H9 (cell line): ENCODE measurements at regions not wholly inside any gene's neighbourhood (a gene's known extent, or its start where the extent isn't known, plus 50 kb on each side); places are given as distances from the start of the nearest gene placed in this dataset.

Experiments
- DNase-seq: peaks from one replicate; pipeline ENCODE4 v3.0.0-alpha.2; 2017
- H2AFZ ChIP-seq: one replicate; pipeline ENCODE4 v1.6.1; 2013; ENCODE audit warnings: mild to moderate bottlenecking, low read length, control low read depth, moderate library complexity
- H2AK5ac ChIP-seq: 2 replicates; pipeline ENCODE4 v1.6.1; 2013; ENCODE audit warnings: low read length, control low read depth, mixed read lengths; ENCODE audit not compliant: insufficient read length
- H2BK120ac ChIP-seq: one replicate; pipeline ENCODE4 v1.6.1; 2013; ENCODE audit warnings: low read depth, mild to moderate bottlenecking, low read length, control low read depth, inconsistent platforms; ENCODE audit not compliant: poor library complexity, severe bottlenecking
- H2BK12ac ChIP-seq: 2 replicates; pipeline ENCODE4 v1.6.1; 2013; ENCODE audit warnings: low read length, control low read depth, mixed read lengths, low read depth; ENCODE audit not compliant: insufficient read length
- H2BK15ac ChIP-seq: 2 replicates; pipeline ENCODE4 v1.6.1; 2013; ENCODE audit warnings: low read depth, low read length, control low read depth
- H2BK20ac ChIP-seq: one replicate; pipeline ENCODE4 v1.6.1; 2013; ENCODE audit warnings: low read depth, mild to moderate bottlenecking, low read length, control low read depth, inconsistent platforms; ENCODE audit not compliant: poor library complexity, severe bottlenecking
- H2BK5ac ChIP-seq: 2 replicates; pipeline ENCODE4 v1.6.1; 2013; ENCODE audit warnings: low read length, control low read depth, mixed read lengths; ENCODE audit not compliant: insufficient read length
- H3K14ac ChIP-seq: 2 replicates; pipeline ENCODE4 v1.6.1; 2013; ENCODE audit warnings: low read length, control low read depth; ENCODE audit not compliant: insufficient read depth
- H3K18ac ChIP-seq: 2 replicates; pipeline ENCODE4 v1.6.1; 2013; ENCODE audit warnings: low read depth, mild to moderate bottlenecking, mixed read lengths, low read length, control low read depth; ENCODE audit not compliant: insufficient read length
- H3K23ac ChIP-seq: 2 replicates; pipeline ENCODE4 v1.6.1; 2013; ENCODE audit warnings: low read length, control low read depth, mixed read lengths, low read depth; ENCODE audit not compliant: insufficient read length
- H3K23me2 ChIP-seq: 2 replicates; pipeline ENCODE4 v1.6.1; 2013; ENCODE audit warnings: low read depth, mild to moderate bottlenecking, mixed read lengths, low read length, control low read depth; ENCODE audit not compliant: insufficient read length, poor library complexity, severe bottlenecking
- H3K27ac ChIP-seq: 2 replicates; pipeline ENCODE4 v1.5.1; 2013; ENCODE audit warnings: low read length, control low read depth, mixed read lengths, low read depth; ENCODE audit not compliant: insufficient read length
- H3K27me3 ChIP-seq: 2 replicates; pipeline ENCODE4 v1.6.1; 2013; ENCODE audit warnings: low read length, control low read depth, inconsistent platforms; ENCODE audit not compliant: insufficient read depth
- H3K4ac ChIP-seq: 2 replicates; pipeline ENCODE4 v1.6.1; 2013; ENCODE audit warnings: low read depth, mild to moderate bottlenecking, control low read depth, inconsistent platforms, low read length, moderate library complexity
- H3K4me1 ChIP-seq: 2 replicates; pipeline ENCODE4 v1.6.1; 2013; ENCODE audit warnings: low read length, control low read depth, inconsistent platforms; ENCODE audit not compliant: insufficient read depth
- H3K4me2 ChIP-seq: 2 replicates; pipeline ENCODE4 v1.6.1; 2013; ENCODE audit warnings: low read length, control low read depth, mixed read lengths; ENCODE audit not compliant: insufficient read length, insufficient read depth
- H3K56ac ChIP-seq: 2 replicates; pipeline ENCODE4 v1.6.1; 2013; ENCODE audit warnings: low read depth, mild to moderate bottlenecking, mixed read lengths, low read length, control low read depth; ENCODE audit not compliant: insufficient read length
- H3K79me1 ChIP-seq: 2 replicates; pipeline ENCODE4 v1.6.1; 2013; ENCODE audit warnings: low read depth, mild to moderate bottlenecking, moderate library complexity, low read length, control low read depth, inconsistent platforms; ENCODE audit not compliant: insufficient read depth, poor library complexity, severe bottlenecking
- H3K79me2 ChIP-seq: 2 replicates; pipeline ENCODE4 v1.6.1; 2013; ENCODE audit warnings: low read length, control low read depth, inconsistent platforms; ENCODE audit not compliant: insufficient read depth
- H3K9ac ChIP-seq: 2 replicates; pipeline ENCODE4 v1.6.1; 2013; ENCODE audit warnings: low read length, control low read depth, mixed read lengths; ENCODE audit not compliant: insufficient read length; ENCODE audit errors: extremely low read depth
- H3K9me3 ChIP-seq: one replicate; pipeline ENCODE4 v1.6.1; 2013; ENCODE audit warnings: low read depth, low read length, inconsistent platforms; ENCODE audit not compliant: control insufficient read depth
- H3T11ph ChIP-seq: one replicate; pipeline ENCODE4 v1.6.1; 2013; ENCODE audit warnings: mild to moderate bottlenecking, low read length, control low read depth, inconsistent platforms
- H4K20me1 ChIP-seq: one replicate; pipeline ENCODE4 v1.6.1; 2013; ENCODE audit not compliant: control insufficient read depth, insufficient read length, insufficient read depth
- H4K5ac ChIP-seq: 2 replicates; pipeline ENCODE4 v1.6.1; 2013; ENCODE audit warnings: low read depth, mild to moderate bottlenecking, mixed read lengths, low read length, control low read depth; ENCODE audit not compliant: insufficient read length
- H4K8ac ChIP-seq: replicated peaks from 2 replicates; pipeline ENCODE4 v1.6.1; 2013; ENCODE audit warnings: low read length, control low read depth, mixed read lengths, low read depth; ENCODE audit not compliant: insufficient read length
- H4K91ac ChIP-seq: 2 replicates; pipeline ENCODE4 v1.6.1; 2013; ENCODE audit warnings: low read depth, mild to moderate bottlenecking, moderate library complexity, mixed read lengths, low read length, control low read depth; ENCODE audit not compliant: insufficient read length
- H3K27ac Mint-ChIP-seq, 3 experiments: 2 replicates in 2 of 3; 3 replicates in 1 of 3; pipeline ENCODE4 v1.8.0; 2020 to 2021; ENCODE audit warnings: mixed read lengths in 3 of 3, mild to moderate bottlenecking in 1 of 3, moderate library complexity in 1 of 3
- H3K27me3 Mint-ChIP-seq: 2 replicates; pipeline ENCODE4 v1.8.0; 2021; ENCODE audit warnings: low read depth, mild to moderate bottlenecking, moderate library complexity, mixed read lengths
- H3K36me3 Mint-ChIP-seq, 3 experiments: 2 replicates in 2 of 3; 3 replicates in 1 of 3; pipeline ENCODE4 v1.8.0; 2020 to 2021; ENCODE audit warnings: low read depth in 3 of 3, mixed read lengths in 3 of 3; ENCODE audit not compliant: insufficient read depth in 1 of 3
- H3K4me1 Mint-ChIP-seq, 2 experiments: 2 replicates each; pipeline ENCODE4 v1.8.0; 2020; ENCODE audit warnings: mixed read lengths in 2 of 2
- H3K4me3 Mint-ChIP-seq, 2 experiments: 2 replicates in 1 of 2; 3 replicates in 1 of 2; pipeline ENCODE4 v1.8.0; 2020 to 2021; ENCODE audit warnings: mild to moderate bottlenecking in 2 of 2, mixed read lengths in 2 of 2, moderate library complexity in 1 of 2
- H3K9me3 Mint-ChIP-seq, 2 experiments: 2 replicates in 1 of 2; 3 replicates in 1 of 2; pipeline ENCODE4 v1.8.0; 2020; ENCODE audit warnings: mild to moderate bottlenecking in 2 of 2, mixed read lengths in 2 of 2, moderate library complexity in 1 of 2
- CTCF ChIP-seq: fragments of 200-600 bp; sonication (generic); conservative IDR thresholded peaks from 3 replicates; pipeline ENCODE4 v1.8.0; 2021; ENCODE audit warnings: antibody characterized with exemption, mild to moderate bottlenecking
- WGBS: extraction: QIAGEN DNeasy Blood & Tissue Kit; methylation state at CpG from one replicate; pipeline ENCODE4 v1.1.7; 2013; ENCODE audit warnings: missing lambda C conversion rate, low lambda C conversion rate, mixed read lengths; ENCODE audit not compliant: insufficient read length; ENCODE audit errors: extremely low coverage; 5-methylcytosine and 5-hydroxymethylcytosine counted together

GRCh38 chr9:6072865-6073264, 57.4 kb upstream of the RANBP6 start:
- H2BK120ac ChIP-seq, result no peak overlapping the region
- no peak overlapping the region for H3K4me3 Mint-ChIP-seq
- no peak overlapping the region for H3K4ac ChIP-seq
- no peak overlapping the region for H2BK5ac ChIP-seq
- H3K9ac ChIP-seq, result no peak overlapping the region
- peaks cover 4 to 5% of the 10 kb centered on the region in 2 experiments; a peak in 2 of 4 replicates for H3K4me1 Mint-ChIP-seq
- no peak overlapping the region for H4K8ac ChIP-seq
- WGBS, result no CpG with 5 or more reads among the region's 7 CpGs
- H3K79me1 ChIP-seq, result no peaks in the 10 kb centered on the region
- no peak overlapping the region for H2BK12ac ChIP-seq
- no peak overlapping the region for H3K56ac ChIP-seq
- H2AK5ac ChIP-seq, result no peak overlapping the region
- no peak overlapping the region for H4K91ac ChIP-seq
- H3K79me2 ChIP-seq, result no peaks in the 10 kb centered on the region
- H3K18ac ChIP-seq, result no peak overlapping the region
- no peak for TF ChIP-seq CTCF
- H2AFZ ChIP-seq, result no peak overlapping the region
- no peak for DNase-seq
- no peaks in the 10 kb centered on the region for H4K20me1 ChIP-seq
- no peak overlapping the region for H4K5ac ChIP-seq
- no peak overlapping the region for H3K14ac ChIP-seq
- no peaks in the 10 kb centered on the region; the same call in 1 of the 2 replicates for H3K4me1 ChIP-seq
- no peak overlapping the region for H3T11ph ChIP-seq
- H3K4me2 ChIP-seq, result no peak overlapping the region
- H3K23ac ChIP-seq, result no peak overlapping the region
- no peak overlapping the region for H3K27ac ChIP-seq
- no peak overlapping the region for H2BK20ac ChIP-seq
- peaks cover 5 to 9% of the 10 kb centered on the region in 2 experiments; a peak in 2 of 5 replicates for H3K9me3 Mint-ChIP-seq
- H3K27ac Mint-ChIP-seq, result no peak overlapping the region
- no peaks in the 10 kb centered on the region for H3K23me2 ChIP-seq
- H3K27me3 ChIP-seq, result no peaks in the 10 kb centered on the region
- no peak overlapping the region for H2BK15ac ChIP-seq
- H3K36me3 Mint-ChIP-seq, result peaks cover 0 to 6% (median 0%) of the 10 kb centered on the region in 3 experiments; a peak in 1 of 7 replicates
- H3K9me3 ChIP-seq, result no peaks in the 10 kb centered on the region
- no peaks in the 10 kb centered on the region for H3K27me3 Mint-ChIP-seq
